Hepatocyte (in vitro differentiated cells): ENCODE measurements at regions not wholly inside any gene's neighbourhood (a gene's known extent, or its start where the extent isn't known, plus 50 kb on each side); places are given as distances from the start of the nearest gene placed in this dataset.

Source experiments
- CTCF ChIP-seq: fragments of 200-600 bp; sonication (generic); IDR thresholded peaks from 2 replicates; pipeline ENCODE4 v1.5.1; 2016; ENCODE audit warnings: antibody characterized with exemption, mild to moderate bottlenecking; ENCODE audit not compliant: poor library complexity
- EZH2phosphoT487 ChIP-seq: fragments of 200-600 bp; sonication (generic); IDR thresholded peaks from one replicate; pipeline ENCODE4 v1.6.1; 2018; ENCODE audit warnings: antibody characterized with exemption, mild to moderate bottlenecking, low read depth, moderate library complexity; ENCODE audit not compliant: unreplicated experiment, severe bottlenecking

- no peak for TF ChIP-seq CTCF
- TF ChIP-seq EZH2phosphoT487, result no peak
Observed at GRCh38 chr6:168796106-168796505, 355.1 kb downstream of the SMOC2 start.
